ENCODE measurements at regions not wholly inside any gene's neighbourhood (a gene's known extent, or its start where the extent isn't known, plus 50 kb on each side); places are given as distances from the start of the nearest gene placed in this dataset.

DNA sequence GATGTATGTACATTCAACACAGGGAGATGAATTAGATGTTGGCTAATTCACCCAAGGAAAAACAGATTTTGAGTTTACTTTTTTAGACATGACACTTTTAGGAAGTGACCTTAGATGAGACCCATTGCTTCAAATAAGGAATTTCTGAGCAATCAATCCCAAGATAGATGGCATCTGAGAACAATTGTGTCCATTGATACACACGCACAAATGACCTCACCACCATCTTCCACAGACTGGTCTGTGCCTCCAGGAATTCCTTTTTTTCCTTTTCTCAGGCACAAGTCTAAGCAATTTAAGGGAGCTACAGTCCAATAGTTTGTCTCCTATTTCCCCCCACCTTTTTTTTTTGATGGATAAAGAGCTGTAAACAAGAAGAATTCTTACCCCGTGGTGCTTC lies 265.3 kb downstream of the TBL1XR1 start:
- DNase-seq: no peak

DNA sequence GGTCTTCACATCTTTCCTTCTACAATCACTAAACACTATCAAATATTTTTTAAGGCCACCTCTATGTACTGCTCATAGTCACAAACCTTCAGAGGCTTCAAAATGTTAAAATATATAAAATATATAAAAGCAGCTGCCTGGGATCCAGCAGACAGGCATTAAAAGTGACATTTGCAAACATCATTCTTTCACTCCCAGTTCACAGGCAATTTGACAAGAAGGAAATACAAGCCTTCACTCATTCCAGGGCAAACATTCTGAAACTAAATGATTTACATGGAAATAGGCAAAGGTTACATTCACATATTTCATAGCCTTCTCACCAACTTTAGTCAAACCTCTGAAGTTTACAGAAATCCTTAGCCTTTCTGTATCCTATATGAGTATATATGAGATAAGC lies 266.3 kb downstream of the TBL1XR1 start:
- DNase-seq: no peak

DNA sequence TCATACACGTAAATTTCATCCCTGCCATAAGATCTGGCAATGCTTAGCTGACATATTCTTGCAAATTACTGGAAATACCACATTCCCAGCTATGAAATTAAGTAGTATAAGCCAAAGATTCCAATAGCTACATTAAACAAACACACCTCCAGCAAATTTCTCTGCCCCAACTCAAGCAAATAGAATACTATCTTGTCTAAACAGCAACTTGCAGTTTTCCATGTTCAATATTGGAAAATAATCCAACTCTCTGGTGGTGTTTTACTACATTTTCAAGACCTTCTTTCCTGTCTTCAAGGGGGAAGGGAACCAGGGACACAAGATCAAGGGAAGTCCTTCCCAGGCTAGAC lies 268.7 kb downstream of the TBL1XR1 start:
- no peak for DNase-seq

DNA sequence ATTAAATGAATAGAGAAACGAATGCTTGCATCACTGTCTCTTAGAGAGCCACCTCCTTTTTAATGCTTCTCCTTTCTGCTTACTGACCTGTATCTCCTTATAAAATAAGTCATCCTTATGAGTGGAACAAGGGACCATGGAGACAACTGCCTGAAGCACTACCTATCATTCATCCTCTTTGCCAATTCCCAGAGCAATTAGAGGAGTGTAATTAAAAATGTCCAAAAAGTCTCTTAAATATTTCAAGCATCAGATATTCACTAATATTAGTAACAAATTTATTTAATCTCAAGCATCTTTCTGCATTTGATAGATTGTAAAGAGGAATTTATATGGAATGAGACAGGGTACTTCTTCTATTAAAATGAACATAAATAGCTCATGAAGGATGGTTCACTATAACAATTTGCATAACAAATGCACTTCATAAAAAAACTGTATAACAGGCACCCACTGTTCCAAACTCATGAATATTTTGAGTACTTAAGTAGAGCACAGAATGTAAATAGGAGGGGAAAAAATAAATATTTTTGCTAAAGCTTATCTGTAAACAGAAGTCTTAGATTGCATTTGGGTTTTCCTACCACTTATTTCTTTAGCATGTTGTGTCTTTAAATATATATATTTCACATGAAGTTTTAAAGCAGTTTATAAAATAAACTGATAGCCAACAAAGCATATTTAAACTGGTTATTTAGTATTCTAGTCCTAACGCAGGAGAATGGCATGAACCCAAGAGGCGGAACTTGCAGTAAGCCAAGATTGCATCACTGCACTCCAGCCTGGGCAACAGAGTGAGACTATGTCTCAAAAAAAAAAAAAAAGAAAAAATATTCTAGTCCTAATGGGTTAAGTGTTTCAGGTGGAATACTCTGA lies 269.3 kb downstream of the TBL1XR1 start:
- no peak for DNase-seq

DNA sequence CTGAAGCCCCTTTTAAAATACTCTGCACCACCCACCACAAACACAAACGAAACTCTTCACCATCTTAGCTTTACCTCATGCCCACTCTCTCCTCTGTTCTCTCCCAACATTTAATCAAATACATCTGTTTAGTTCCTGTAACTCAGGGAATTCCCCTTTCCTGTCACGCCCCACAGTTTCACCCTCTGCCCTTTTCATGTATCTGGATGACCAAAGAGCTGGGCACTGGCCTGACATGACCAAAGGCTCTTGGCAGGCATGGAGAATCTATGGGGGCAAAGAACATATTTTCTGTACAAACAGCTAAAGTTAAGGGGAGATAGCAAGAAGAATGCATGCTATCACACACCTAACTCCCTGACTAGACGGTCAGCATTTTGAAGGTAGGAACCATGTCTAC lies 270.0 kb downstream of the TBL1XR1 start:
- DNase-seq: no peak

DNA sequence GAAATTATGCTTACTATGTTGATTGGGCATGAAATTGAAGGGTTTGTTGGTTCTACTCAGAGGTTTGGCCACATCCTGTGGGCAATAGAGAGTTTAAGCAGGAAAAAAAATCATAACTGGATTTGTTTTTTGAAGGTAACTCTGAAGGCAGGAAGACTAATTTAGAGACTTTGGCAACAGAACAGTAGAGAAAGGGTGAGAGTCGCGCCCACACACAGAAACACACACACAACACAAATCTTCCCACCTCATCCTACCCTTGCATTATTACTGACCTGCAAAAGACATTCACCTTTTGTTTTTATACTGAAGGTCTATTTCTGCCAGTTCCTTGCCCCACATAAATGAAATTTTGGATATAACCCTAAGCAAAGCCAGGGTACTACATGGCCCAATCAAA lies 270.6 kb downstream of the TBL1XR1 start:
- DNase-seq: no peak

DNA sequence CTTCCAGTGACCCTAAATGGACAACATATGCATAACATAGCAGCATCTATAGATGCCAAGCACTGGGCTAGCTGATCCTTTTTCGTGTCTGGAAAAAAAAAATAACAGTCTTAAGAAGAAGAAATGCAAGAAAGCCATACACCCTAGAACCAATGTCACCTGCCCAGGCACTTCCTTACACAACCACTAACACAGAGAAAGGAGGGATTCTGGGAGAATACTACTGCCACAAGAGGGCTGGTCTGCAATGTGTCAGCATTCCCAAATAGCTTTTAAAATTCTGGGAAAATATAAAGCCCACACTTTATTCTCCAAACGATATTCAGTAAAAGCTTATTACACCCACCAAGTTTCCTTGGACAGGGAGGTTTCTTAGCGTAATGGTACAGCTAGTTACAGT lies 271.2 kb downstream of the TBL1XR1 start:
- DNase-seq: no peak

DNA sequence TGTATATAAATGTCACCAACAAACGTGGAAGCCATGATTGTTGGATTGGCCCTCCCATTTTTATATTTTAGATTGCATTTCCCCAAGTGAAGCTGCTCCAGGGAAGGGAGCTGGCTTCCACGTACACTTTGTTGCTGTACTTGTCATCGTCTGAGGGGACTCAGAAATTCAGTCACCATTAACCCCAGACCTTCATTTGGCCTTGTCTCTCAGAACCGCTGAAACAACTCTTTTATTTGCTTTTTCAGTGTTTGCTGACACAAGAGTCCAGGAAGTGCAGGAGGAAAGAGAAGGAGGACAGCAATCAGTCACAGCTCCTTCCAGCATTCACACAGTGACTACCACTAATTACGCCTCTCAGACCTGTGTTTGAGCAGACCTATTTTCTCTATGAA lies 276.5 kb downstream of the TBL1XR1 start:
- DNase-seq: no peak

DNA sequence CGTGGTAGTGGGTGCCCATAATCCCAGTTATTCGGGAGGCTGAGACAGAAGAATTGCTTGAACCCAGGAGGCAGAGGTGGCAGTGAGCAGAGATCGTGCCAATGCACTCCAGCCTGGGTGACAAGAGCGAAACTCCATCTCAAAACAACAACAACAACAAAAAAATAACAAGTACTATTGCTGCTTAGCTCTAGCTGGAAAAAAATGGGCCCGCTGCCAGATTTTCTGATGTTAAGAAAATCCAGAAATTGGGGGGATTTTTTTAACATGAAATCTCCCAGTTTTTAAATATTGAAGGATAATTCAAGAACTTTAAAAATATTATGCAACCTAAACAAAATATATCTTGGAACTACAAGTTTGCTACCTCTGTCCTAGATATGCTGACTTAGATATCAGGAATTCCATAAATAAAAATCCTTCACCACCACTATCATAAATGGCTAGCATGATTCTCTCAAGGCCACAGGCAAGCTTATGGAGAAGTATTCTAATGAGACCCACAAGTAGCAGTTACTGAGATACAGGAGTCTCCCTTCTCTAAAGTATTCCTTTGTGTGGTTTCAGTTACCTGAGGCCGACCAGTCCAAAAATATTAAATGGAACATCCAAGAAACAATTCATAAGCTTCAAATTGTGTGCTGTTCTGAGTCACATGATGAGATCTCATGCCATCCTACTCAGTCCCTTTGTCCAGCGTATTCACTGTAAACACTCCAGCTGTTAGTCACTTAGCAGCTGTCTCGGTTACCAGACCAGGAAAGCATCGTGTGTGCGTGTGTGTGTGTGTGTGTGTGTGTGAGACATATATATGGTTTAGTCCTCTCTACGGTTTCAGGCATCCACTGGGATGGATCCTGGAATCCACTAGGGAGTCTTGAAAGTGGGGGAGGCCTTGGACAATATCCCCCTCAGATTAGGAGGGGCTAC lies 277.2 kb downstream of the TBL1XR1 start:
- no peak for DNase-seq

DNA sequence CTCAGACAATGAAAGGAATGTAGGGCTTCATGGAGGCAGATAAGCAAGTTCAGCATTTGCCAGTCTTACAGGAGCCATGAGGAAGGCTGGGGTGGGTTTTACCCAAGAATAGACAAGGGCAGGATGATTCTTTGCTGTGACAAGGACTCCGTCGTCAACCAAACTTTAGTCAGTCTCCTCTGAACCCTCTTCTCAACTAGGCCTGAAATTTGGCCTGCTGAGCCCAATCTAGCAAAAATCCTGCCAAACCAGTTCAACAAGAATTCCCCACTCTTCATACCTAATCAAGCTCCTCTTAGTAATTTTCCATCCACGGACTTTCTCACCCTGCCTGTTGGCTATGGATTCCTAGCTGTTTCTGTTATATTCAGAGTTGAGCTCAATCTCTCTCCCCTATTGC lies 280.5 kb downstream of the TBL1XR1 start:
- no peak for DNase-seq

DNA sequence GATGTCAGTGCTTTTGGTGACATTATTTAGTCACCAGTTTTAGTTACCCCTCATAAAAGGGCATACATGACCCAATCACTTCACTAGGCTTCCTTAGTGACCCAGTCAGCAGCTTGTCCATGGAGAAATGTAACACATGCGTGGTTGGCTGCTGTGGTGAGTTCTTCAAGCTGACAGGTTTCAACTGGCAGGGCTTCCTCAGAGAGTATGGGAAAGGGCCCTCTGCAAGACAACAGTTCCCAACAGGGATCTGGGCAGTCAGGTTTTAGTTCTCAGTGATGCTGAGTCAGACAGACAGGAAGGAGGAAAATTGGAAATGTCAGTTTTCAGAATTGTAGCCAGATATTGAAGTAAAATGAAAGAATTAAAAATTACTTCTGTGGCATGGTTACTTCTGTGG lies 282.5 kb downstream of the TBL1XR1 start:
- DNase-seq: no peak

DNA sequence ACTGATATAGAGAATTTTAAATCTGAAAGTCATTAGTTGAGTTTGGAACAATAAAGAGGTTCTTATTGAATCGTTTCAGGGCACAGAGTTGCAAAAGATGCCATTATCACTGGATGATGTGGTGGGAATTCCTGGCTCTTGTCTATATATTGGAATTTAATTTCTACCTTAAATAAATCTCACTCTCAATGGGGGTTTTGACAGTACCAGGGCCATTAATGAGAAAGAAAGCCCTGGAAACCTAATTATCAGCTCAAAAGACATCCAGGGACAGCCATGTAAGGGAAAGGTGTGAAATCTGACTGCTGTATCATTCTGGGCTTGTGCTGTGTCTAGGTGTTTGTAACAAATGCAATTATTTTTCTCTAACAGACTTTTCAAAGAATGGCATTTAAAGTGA lies 285.7 kb downstream of the TBL1XR1 start:
- DNase-seq: no peak

DNA sequence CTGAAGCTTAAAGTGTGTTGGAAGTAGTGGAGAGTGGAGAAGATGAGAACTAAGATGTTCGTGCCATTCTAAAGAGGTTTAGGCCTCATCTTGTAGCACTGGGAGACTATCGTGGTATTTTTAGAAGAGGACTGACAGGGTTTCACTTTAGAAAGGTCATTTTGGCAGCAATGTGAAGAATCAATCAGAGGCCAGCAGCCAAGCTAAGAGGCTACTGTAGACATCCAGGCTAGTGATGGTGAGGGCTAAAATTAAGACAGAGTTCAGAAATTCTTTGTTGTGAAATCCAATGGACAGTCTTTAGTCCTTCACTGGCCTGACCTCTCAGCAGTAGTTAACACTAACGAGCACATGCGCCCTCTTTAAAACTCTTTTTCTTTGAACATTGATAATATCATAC lies 288.2 kb downstream of the TBL1XR1 start:
- DNase-seq: no peak

DNA sequence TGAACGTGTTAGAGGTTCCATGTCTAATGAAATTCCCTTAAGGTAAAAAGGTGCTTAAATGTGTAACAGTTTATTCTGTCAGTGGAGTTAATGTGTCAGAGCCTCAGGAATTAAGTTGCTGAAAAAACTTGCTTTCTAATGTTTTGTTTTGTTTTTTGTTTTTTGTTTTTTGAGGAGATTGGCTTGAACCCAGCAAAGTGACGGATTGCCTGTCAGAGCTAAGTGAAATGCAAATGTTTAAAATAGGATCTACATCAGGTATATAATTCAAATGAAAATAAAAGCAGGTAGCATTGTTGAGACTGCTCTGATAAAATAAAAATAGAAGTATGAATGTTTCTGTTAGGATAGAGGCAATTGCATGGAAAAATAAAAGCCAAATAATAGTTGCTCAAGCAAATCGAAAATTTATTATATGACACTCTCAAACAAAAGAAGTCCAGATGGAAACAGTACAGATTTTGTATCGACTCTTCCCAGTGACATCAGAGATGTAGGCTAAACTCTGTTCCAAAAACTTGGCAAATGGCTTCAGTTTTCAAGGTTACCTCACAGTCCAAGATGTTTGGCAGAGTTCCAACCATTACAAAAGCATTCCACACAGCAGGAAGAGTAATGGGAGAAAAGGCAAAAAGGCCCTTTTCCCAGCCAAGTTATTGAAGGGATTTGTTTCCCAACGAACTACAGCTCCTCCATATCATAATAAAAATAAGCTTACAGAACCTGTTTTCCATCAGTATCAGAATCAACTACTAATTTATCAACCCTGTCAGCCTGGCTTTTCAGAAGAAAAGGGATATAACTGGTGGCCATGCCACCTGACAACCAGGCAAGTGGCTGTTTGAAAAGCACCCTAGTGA lies 291.0 kb downstream of the TBL1XR1 start:
- no peak for DNase-seq

DNA sequence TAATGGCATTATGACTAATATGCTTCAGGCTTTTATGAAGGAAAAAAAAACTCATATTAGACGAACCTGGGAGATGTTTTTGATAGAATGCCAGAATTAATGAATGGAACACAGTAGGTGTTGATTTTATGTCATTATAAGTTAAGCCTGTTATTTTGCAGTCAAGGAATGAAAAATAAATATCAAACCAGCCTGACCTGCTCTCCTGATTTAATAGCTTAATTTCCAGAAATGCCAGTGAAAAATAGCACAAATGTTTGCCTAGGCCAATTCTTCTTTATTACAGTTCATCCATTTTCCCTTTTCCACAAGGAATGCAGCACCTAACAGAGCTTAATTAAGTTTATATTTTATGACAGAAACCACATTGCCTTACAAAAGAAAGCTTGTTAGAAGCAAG lies 292.0 kb downstream of the TBL1XR1 start:
- no peak for DNase-seq

DNA sequence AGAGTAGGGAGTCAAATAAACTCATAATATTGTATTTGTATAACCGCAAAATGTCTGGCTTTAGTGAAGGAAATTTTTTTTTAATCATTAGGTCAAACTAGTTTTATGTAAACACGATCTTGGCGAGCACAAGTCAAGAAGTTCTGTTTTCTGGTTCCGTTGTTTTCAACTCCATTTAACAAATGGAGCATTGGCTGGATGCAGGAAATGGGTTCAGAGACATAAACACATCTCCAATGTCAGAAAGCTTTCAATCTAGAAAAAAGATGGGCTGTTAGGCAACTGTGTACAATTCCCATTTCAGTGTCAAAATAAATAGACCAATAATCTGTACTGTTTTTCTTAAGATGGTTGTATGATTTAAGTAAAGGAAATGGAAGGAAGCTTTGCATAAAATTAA lies 292.8 kb downstream of the TBL1XR1 start:
- DNase-seq: no peak

DNA sequence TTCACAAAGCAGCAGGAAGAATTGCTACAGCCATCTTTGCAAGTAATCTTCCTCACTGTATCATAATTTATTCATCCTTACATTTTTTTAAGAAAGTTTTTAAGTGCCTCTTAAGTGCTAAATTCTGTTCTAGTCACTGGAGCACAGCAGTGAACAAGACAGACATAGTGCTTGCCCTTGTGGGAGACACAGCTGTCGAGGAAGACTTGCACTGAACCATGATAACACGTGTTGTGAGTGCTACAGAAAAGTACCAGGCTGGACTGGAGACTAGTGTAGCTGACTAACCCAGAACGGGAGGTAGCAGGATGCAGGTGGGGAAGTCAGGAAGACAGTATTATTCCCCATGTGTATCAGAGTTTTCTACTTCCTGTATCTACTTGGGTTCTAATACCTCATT lies 300.6 kb downstream of the TBL1XR1 start:
- DNase-seq: no peak

DNA sequence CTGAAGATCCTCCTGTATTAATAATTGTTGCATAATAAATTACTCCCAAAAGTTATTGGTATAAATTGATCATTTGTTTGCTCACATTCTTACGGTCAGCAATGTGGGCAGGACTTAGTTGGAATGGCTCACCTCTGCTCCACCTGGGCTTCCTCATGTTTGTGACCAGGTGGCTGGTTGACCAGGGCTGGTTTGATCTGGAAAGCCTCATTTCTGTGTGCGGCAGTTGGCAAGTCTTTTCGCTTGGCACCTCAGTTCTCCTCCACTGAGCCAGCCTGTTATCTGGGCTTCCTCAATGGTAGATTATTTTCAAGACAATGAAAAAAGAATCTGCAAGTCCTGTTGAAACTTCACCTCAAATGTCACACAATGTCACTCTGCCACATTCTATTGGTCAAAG lies 301.1 kb downstream of the TBL1XR1 start:
- DNase-seq: no peak

DNA sequence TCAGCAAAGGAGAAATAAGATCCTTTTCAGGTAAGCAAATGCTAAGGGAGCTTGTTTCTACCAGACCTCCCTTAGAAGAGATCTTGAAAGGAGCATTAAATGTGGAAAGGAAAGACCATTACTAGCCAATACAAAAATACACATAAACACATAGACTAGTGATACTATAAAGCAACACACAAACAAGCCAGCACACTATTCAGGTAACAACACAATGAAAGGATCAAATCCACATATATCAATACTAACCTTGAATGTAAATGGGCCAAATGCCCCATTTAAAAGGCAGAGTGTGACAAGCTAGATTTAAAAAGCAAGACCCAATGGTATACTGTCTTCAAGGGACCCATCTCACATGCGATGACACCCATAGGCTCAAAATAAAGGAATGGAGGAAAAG lies 317.6 kb downstream of the TBL1XR1 start:
- DNase-seq: no peak

DNA sequence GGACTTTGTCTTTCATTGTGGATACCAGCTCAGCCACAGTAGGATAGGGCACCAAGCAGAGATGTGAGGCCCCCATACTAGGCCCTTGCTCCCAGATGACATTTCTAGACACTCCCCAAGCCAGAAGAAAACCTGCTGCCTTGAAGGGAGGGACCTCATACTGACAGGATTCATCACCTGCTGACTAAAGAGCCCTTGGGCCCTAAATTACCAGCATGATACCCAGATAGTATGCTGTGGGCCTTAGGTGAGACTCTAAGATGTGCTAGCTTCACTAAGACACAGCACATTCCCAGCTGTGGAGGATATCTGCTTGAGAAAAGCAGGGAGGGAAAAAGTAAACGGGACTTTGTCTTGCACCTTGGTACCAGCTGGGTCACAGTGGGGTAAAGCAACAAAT lies 324.0 kb downstream of the TBL1XR1 start:
- no peak for DNase-seq

DNA sequence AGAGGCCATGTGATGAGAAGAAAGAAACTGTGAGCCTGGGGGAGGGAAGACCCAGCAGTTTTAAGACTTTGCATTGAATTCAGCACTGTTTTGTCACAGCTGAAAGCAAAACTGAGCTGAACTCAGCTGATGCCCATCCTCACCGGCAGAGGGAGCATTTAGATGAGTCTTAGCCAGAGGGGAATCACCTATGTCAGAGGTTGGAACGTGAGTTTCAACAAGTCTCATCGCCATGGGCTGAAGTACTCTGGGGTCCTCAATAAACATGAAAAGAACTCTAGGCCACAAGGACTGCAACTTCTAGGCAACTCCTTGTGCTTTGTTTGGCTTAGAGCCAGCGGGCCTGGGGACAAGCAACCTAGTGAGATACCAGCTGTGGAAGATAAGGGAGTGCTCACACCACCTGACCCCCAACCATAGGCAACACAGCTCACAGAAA lies 324.5 kb downstream of the TBL1XR1 start:
- DNase-seq: peak; percentile 63

DNA sequence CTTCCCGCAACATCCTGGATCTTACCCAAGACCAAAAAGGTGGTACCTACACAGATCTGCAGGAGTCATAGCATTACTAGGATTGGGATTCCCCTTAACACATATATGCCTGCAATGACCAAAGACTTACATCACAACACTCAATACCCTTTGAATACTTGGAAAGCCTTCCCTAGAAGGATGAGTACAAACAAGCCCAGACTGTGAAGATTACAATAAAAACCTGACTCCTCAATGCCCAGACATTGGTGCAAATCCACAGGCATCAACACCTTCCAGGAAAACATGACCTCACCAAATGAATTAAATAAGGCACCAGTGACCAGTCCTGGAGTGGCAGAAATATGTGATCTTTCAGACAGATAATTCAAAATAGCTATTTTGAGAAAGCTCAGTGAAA lies 326.8 kb downstream of the TBL1XR1 start:
- no peak for DNase-seq

Data from stimulated activated CD4-positive, alpha-beta T cell treated with anti-CD3 and anti-CD28 coated beads, Interleukin-15, amount 100 ng/mL, for 24 hours (primary cell).